ENCODE measurements at regions not wholly inside any gene's neighbourhood (a gene's known extent, or its start where the extent isn't known, plus 50 kb on each side); places are given as distances from the start of the nearest gene placed in this dataset.

- CTCF ChIA-PET: no interaction called here
- Mint-ChIP-seq H3K27ac (no peak overlapping the region), H3K27me3 (no peaks in the 10 kb centered on the region), H3K36me3 (no peaks in the 10 kb centered on the region), H3K4me1 (no peaks in the 10 kb centered on the region), H3K4me3 (no peak overlapping the region), H3K9me3 (peaks cover 0 to 11% (median 0%) of the 10 kb centered on the region in 3 donors)
- Histone ChIP-seq H3K4me3 (ENCODE audit: control insufficient read depth in 1 of 2, extremely low read depth in 1 of 2, low read length in 1 of 2) (no peak overlapping the region), H3K27ac (ENCODE audit: low read length) (no peak overlapping the region), H3K36me3 (ENCODE audit: control insufficient read depth in 2 of 2, extremely low read depth in 1 of 2, insufficient read depth in 1 of 2, low read length in 1 of 2) (no peaks in the 10 kb centered on the region), H3K4me1 (ENCODE audit: control insufficient read depth in 1 of 2, extremely low read depth in 1 of 2, insufficient read depth in 2 of 2, low read length in 2 of 2) (no peaks in the 10 kb centered on the region), H3K27me3 (replicated peaks in 1 of 2; ENCODE audit: control insufficient read depth in 2 of 2, extremely low read depth in 1 of 2, insufficient read depth in 2 of 2, low read length in 1 of 2) (no peaks in the 10 kb centered on the region), H3K9me3 (no peaks in the 10 kb centered on the region)
- whole genome bisulfite sequencing (ENCODE audit: insufficient coverage): no CpG with 5 or more reads among the region's 1 CpG
- POLR2A ChIA-PET: no interaction called here
- DNase-seq: no peak
- no peak for ATAC-seq (replicated peaks in 1 of 4)
These were observed 399.8 kb downstream of the HTR7 start for GRCh38 chr10:90458054-90458453.

- DNase-seq (no peak), ATAC-seq (replicated peaks in 1 of 4) (no peak)
- WGBS (ENCODE audit: insufficient coverage): no CpG with 5 or more reads among the region's 1 CpG
- Histone ChIP-seq H3K4me1 (ENCODE audit: control insufficient read depth in 1 of 2, extremely low read depth in 1 of 2, insufficient read depth in 2 of 2, low read length in 2 of 2) (no peaks in the 10 kb centered on the region), H3K27ac (ENCODE audit: low read length) (no peak overlapping the region), H3K9me3 (no peaks in the 10 kb centered on the region), H3K27me3 (replicated peaks in 1 of 2; ENCODE audit: control insufficient read depth in 2 of 2, extremely low read depth in 1 of 2, insufficient read depth in 2 of 2, low read length in 1 of 2) (no peaks in the 10 kb centered on the region), H3K36me3 (ENCODE audit: control insufficient read depth in 2 of 2, extremely low read depth in 1 of 2, insufficient read depth in 1 of 2, low read length in 1 of 2) (no peaks in the 10 kb centered on the region), H3K4me3 (ENCODE audit: control insufficient read depth in 1 of 2, extremely low read depth in 1 of 2, low read length in 1 of 2) (no peak overlapping the region)
- no peak overlapping the region for H3K4me3 Mint-ChIP-seq
- peaks cover 0 to 11% (median 0%) of the 10 kb centered on the region in 3 donors for H3K9me3 Mint-ChIP-seq
- H3K27ac Mint-ChIP-seq: no peak overlapping the region
- H3K36me3 Mint-ChIP-seq: no peaks in the 10 kb centered on the region
- ChIA-PET CTCF (no interaction called here), POLR2A (no interaction called here)
- H3K27me3 Mint-ChIP-seq: no peaks in the 10 kb centered on the region
- no peaks in the 10 kb centered on the region for H3K4me1 Mint-ChIP-seq
These were observed 399.3 kb downstream of the HTR7 start for GRCh38 chr10:90458571-90458970.

- Histone ChIP-seq H3K27ac (ENCODE audit: low read length) (no peak overlapping the region), H3K27me3 (replicated peaks in 1 of 2; ENCODE audit: control insufficient read depth in 2 of 2, extremely low read depth in 1 of 2, insufficient read depth in 2 of 2, low read length in 1 of 2) (no peaks in the 10 kb centered on the region), H3K9me3 (no peaks in the 10 kb centered on the region), H3K4me1 (ENCODE audit: control insufficient read depth in 1 of 2, extremely low read depth in 1 of 2, insufficient read depth in 2 of 2, low read length in 2 of 2) (no peaks in the 10 kb centered on the region), H3K36me3 (ENCODE audit: control insufficient read depth in 2 of 2, extremely low read depth in 1 of 2, insufficient read depth in 1 of 2, low read length in 1 of 2) (no peaks in the 10 kb centered on the region), H3K4me3 (ENCODE audit: control insufficient read depth in 1 of 2, extremely low read depth in 1 of 2, low read length in 1 of 2) (no peak overlapping the region)
- DNase-seq (no peak), ATAC-seq (replicated peaks in 1 of 4) (no peak)
- Mint-ChIP-seq H3K4me3 (no peak overlapping the region), H3K27ac (no peak overlapping the region), H3K4me1 (no peaks in the 10 kb centered on the region), H3K36me3 (no peaks in the 10 kb centered on the region), H3K9me3 (peaks cover 0 to 4% (median 0%) of the 10 kb centered on the region in 3 donors), H3K27me3 (no peaks in the 10 kb centered on the region)
- CTCF ChIA-PET: no interaction called here
- no CpG with 5 or more reads among the region's 4 CpGs for WGBS (ENCODE audit: insufficient coverage)
- POLR2A ChIA-PET: no interaction called here
These were observed 396.2 kb downstream of the HTR7 start for GRCh38 chr10:90461437-90462155.

GRCh38 chr10:90462749-90463470 is 394.9 kb downstream of the HTR7 start:
- no peak overlapping the region for H3K27ac ChIP-seq (ENCODE audit: low read length)
- no peaks in the 10 kb centered on the region for H3K9me3 ChIP-seq
- no peak overlapping the region for H3K4me3 Mint-ChIP-seq
- no peaks in the 10 kb centered on the region for H3K4me1 ChIP-seq (ENCODE audit: control insufficient read depth in 1 of 2, extremely low read depth in 1 of 2, insufficient read depth in 2 of 2, low read length in 2 of 2)
- no peaks in the 10 kb centered on the region for H3K27me3 ChIP-seq (replicated peaks in 1 of 2; ENCODE audit: control insufficient read depth in 2 of 2, extremely low read depth in 1 of 2, insufficient read depth in 2 of 2, low read length in 1 of 2)
- no peaks in the 10 kb centered on the region for H3K4me1 Mint-ChIP-seq
- no peak overlapping the region for H3K27ac Mint-ChIP-seq
- POLR2A ChIA-PET: no interaction called here
- H3K27me3 Mint-ChIP-seq: no peaks in the 10 kb centered on the region
- H3K4me3 ChIP-seq (ENCODE audit: control insufficient read depth in 1 of 2, extremely low read depth in 1 of 2, low read length in 1 of 2): no peak overlapping the region
- WGBS (ENCODE audit: insufficient coverage): no CpG with 5 or more reads among the region's 2 CpGs
- H3K36me3 ChIP-seq (ENCODE audit: control insufficient read depth in 2 of 2, extremely low read depth in 1 of 2, insufficient read depth in 1 of 2, low read length in 1 of 2): no peaks in the 10 kb centered on the region
- peaks cover 0 to 4% (median 0%) of the 10 kb centered on the region in 3 donors for H3K9me3 Mint-ChIP-seq
- CTCF ChIA-PET: no interaction called here
- DNase-seq (no peak), ATAC-seq (replicated peaks in 1 of 4) (no peak)
- no peaks in the 10 kb centered on the region for H3K36me3 Mint-ChIP-seq

GRCh38 chr10:90464329-90464728 is 393.5 kb downstream of the HTR7 start:
- no peaks in the 10 kb centered on the region for H3K4me1 ChIP-seq (ENCODE audit: control insufficient read depth in 1 of 2, extremely low read depth in 1 of 2, insufficient read depth in 2 of 2, low read length in 2 of 2)
- Mint-ChIP-seq H3K4me1 (no peaks in the 10 kb centered on the region), H3K27me3 (no peaks in the 10 kb centered on the region), H3K27ac (no peak overlapping the region), H3K36me3 (no peaks in the 10 kb centered on the region), H3K9me3 (no peaks in the 10 kb centered on the region), H3K4me3 (no peak overlapping the region)
- no peaks in the 10 kb centered on the region for H3K9me3 ChIP-seq
- ChIA-PET POLR2A (no interaction called here), CTCF (no interaction called here)
- ATAC-seq (replicated peaks in 1 of 4): no peak
- no peaks in the 10 kb centered on the region for H3K27me3 ChIP-seq (replicated peaks in 1 of 2; ENCODE audit: control insufficient read depth in 2 of 2, extremely low read depth in 1 of 2, insufficient read depth in 2 of 2, low read length in 1 of 2)
- no peak overlapping the region for H3K4me3 ChIP-seq (ENCODE audit: control insufficient read depth in 1 of 2, extremely low read depth in 1 of 2, low read length in 1 of 2)
- no peak for DNase-seq
- 78% methylated on average over 1 of the region's 1 CpG for WGBS (ENCODE audit: insufficient coverage)
- H3K27ac ChIP-seq (ENCODE audit: low read length): no peak overlapping the region
- no peaks in the 10 kb centered on the region for H3K36me3 ChIP-seq (ENCODE audit: control insufficient read depth in 2 of 2, extremely low read depth in 1 of 2, insufficient read depth in 1 of 2, low read length in 1 of 2)

- no peaks in the 10 kb centered on the region for H3K27me3 Mint-ChIP-seq
- ATAC-seq (replicated peaks in 1 of 4) (no peak), DNase-seq (no peak)
- WGBS (ENCODE audit: insufficient coverage): 71% methylated on average over 1 of the region's 1 CpG
- peaks cover 2 to 6% (median 3%) of the 10 kb centered on the region in 3 donors for H3K9me3 Mint-ChIP-seq
- no peak overlapping the region for H3K4me3 ChIP-seq (ENCODE audit: control insufficient read depth in 1 of 2, extremely low read depth in 1 of 2, low read length in 1 of 2)
- POLR2A ChIA-PET: interaction anchor here in 1 of 2 donors (0.5 kb wide), 1 partner anchor 264 kb away, joined by 3 read pairs; no protein-coding TSS in a partner anchor
- no peaks in the 10 kb centered on the region for H3K36me3 ChIP-seq (ENCODE audit: control insufficient read depth in 2 of 2, extremely low read depth in 1 of 2, insufficient read depth in 1 of 2, low read length in 1 of 2)
- no peaks in the 10 kb centered on the region for H3K27me3 ChIP-seq (replicated peaks in 1 of 2; ENCODE audit: control insufficient read depth in 2 of 2, extremely low read depth in 1 of 2, insufficient read depth in 2 of 2, low read length in 1 of 2)
- no peak overlapping the region for H3K27ac Mint-ChIP-seq
- H3K27ac ChIP-seq (ENCODE audit: low read length): no peak overlapping the region
- H3K4me3 Mint-ChIP-seq: no peak overlapping the region
- no peaks in the 10 kb centered on the region for H3K4me1 Mint-ChIP-seq
- CTCF ChIA-PET: no interaction called here
- no peaks in the 10 kb centered on the region for H3K36me3 Mint-ChIP-seq
- no peaks in the 10 kb centered on the region for H3K4me1 ChIP-seq (ENCODE audit: control insufficient read depth in 1 of 2, extremely low read depth in 1 of 2, insufficient read depth in 2 of 2, low read length in 2 of 2)
- H3K9me3 ChIP-seq: no peaks in the 10 kb centered on the region
These were observed 386.9 kb downstream of the HTR7 start for GRCh38 chr10:90470966-90471365.

All from T-cell (primary cell).